ENCODE measurements at regions not wholly inside any gene's neighbourhood (a gene's known extent, or its start where the extent isn't known, plus 50 kb on each side); places are given as distances from the start of the nearest gene placed in this dataset.
"Not testable (repeated sequence)": the region's sequence is repeated elsewhere in the genome, so short reads cannot be mapped to it uniquely, and the experiment has no call there.

GRCh38 chr21:7933923-7934322 lies 2587.5 kb upstream of the TPTE start:
- no peaks in the 10 kb centered on the region for H3K36me3 ChIP-seq (replicated peaks in 1 of 2; ENCODE audit: insufficient read depth in 1 of 2, low read depth in 2 of 2)
- H3K4me3 ChIP-seq: no peak overlapping the region
- no peaks in the 10 kb centered on the region for H3K4me1 ChIP-seq
- H3K27ac ChIP-seq: no peak overlapping the region
- H3K27me3 ChIP-seq: no peaks in the 10 kb centered on the region
- no peak for ATAC-seq
- WGBS, 2 donors: 58 to 60% methylated on average over 15 of the region's 15 CpGs
- DNase-seq: no peak
- intact Hi-C loops (cut with DNase I): no loop called here
- peaks cover 0 to 74% (median 0%) of the 10 kb centered on the region in 3 donors for H3K9me3 ChIP-seq
- TF ChIP-seq CTCF (IDR thresholded peaks at IDR 0.05) (no peak), POLR2A (IDR thresholded peaks at IDR 0.05) (no peak)

- peaks cover 0 to 77% (median 0%) of the 10 kb centered on the region in 3 donors for H3K9me3 ChIP-seq
- H3K4me3 ChIP-seq; H3K36me3 ChIP-seq (replicated peaks in 1 of 2; ENCODE audit: insufficient read depth in 1 of 2, low read depth in 2 of 2); H3K27me3 ChIP-seq; H3K27ac ChIP-seq; DNase-seq; intact Hi-C loops (cut with DNase I); H3K4me1 ChIP-seq; ATAC-seq: not testable (repeated sequence)
- WGBS, 2 donors: 63 to 66% methylated on average over 13 of the region's 13 CpGs
These were observed 2584.1 kb upstream of the TPTE start for GRCh38 chr21:7937297-7937696.

- 51 to 63% methylated on average over 9 of the region's 9 CpGs for WGBS, 2 donors
- intact Hi-C loops (cut with DNase I): not testable (repeated sequence)
These were observed 2583.2 kb upstream of the TPTE start for GRCh38 chr21:7938223-7938622.

GRCh38 chr21:7941432-7941831 lies 2580.0 kb upstream of the TPTE start:
- H3K4me3 ChIP-seq; H3K27ac ChIP-seq; intact Hi-C loops (cut with DNase I); H3K4me1 ChIP-seq; DNase-seq; H3K36me3 ChIP-seq (replicated peaks in 1 of 2; ENCODE audit: insufficient read depth in 1 of 2, low read depth in 2 of 2); H3K27me3 ChIP-seq; ATAC-seq: not testable (repeated sequence)
- WGBS, 2 donors: 64 to 69% methylated on average over 12 of the region's 12 CpGs
- peaks cover 0 to 76% (median 3%) of the 10 kb centered on the region in 3 donors for H3K9me3 ChIP-seq

More at GRCh38 chr21:7938223-7938622, 2583.2 kb upstream of the TPTE start:
- not testable (repeated sequence) for H3K27me3 ChIP-seq; ATAC-seq; DNase-seq; H3K4me3 ChIP-seq; H3K36me3 ChIP-seq (replicated peaks in 1 of 2; ENCODE audit: insufficient read depth in 1 of 2, low read depth in 2 of 2); H3K4me1 ChIP-seq; H3K27ac ChIP-seq
- peaks cover 0 to 77% (median 0%) of the 10 kb centered on the region in 3 donors for H3K9me3 ChIP-seq

GRCh38 chr21:7942219-7942618 lies 2579.2 kb upstream of the TPTE start:
- DNase-seq; H3K36me3 ChIP-seq (replicated peaks in 1 of 2; ENCODE audit: insufficient read depth in 1 of 2, low read depth in 2 of 2); H3K4me3 ChIP-seq; H3K27me3 ChIP-seq; H3K4me1 ChIP-seq; H3K27ac ChIP-seq; ATAC-seq; intact Hi-C loops (cut with DNase I): not testable (repeated sequence)
- H3K9me3 ChIP-seq: peaks cover 0 to 80% (median 3%) of the 10 kb centered on the region in 3 donors
- 59 to 64% methylated on average over 15 of the region's 15 CpGs for WGBS, 2 donors

GRCh38 chr21:7943534-7943933 lies 2577.8 kb upstream of the TPTE start:
- intact Hi-C loops (cut with DNase I); H3K4me3 ChIP-seq; ATAC-seq; DNase-seq; H3K36me3 ChIP-seq (replicated peaks in 1 of 2; ENCODE audit: insufficient read depth in 1 of 2, low read depth in 2 of 2); H3K27ac ChIP-seq; H3K27me3 ChIP-seq; H3K4me1 ChIP-seq: not testable (repeated sequence)
- H3K9me3 ChIP-seq: peaks cover 0 to 86% (median 6%) of the 10 kb centered on the region in 3 donors
- WGBS, 2 donors: 52 to 58% methylated on average over 8 of the region's 8 CpGs

- no peak for TF ChIP-seq CTCF (IDR thresholded peaks at IDR 0.05)
- TF ChIP-seq POLR2A (IDR thresholded peaks at IDR 0.05): no peak
- H3K36me3 ChIP-seq (replicated peaks in 1 of 2; ENCODE audit: insufficient read depth in 1 of 2, low read depth in 2 of 2): no peaks in the 10 kb centered on the region
- intact Hi-C loops (cut with DNase I): no loop called here
- 31 to 35% methylated on average over 4 of the region's 4 CpGs for WGBS, 2 donors
- DNase-seq (no peak), ATAC-seq (no peak)
- peaks cover 0 to 84% (median 13%) of the 10 kb centered on the region in 3 donors for H3K9me3 ChIP-seq
- H3K4me3 ChIP-seq: no peak overlapping the region
- no peaks in the 10 kb centered on the region for H3K4me1 ChIP-seq
- H3K27ac ChIP-seq: no peak overlapping the region
- no peaks in the 10 kb centered on the region for H3K27me3 ChIP-seq
These were observed 2574.0 kb upstream of the TPTE start for GRCh38 chr21:7947422-7947821.

- H3K27me3 ChIP-seq; ATAC-seq; H3K4me1 ChIP-seq; intact Hi-C loops (cut with DNase I); H3K4me3 ChIP-seq; DNase-seq; H3K27ac ChIP-seq; H3K36me3 ChIP-seq (replicated peaks in 1 of 2; ENCODE audit: insufficient read depth in 1 of 2, low read depth in 2 of 2): not testable (repeated sequence)
- 51 to 58% methylated on average over 7 of the region's 7 CpGs for WGBS, 2 donors
- peaks cover 0 to 84% (median 12%) of the 10 kb centered on the region in 3 donors for H3K9me3 ChIP-seq
These were observed 2572.7 kb upstream of the TPTE start for GRCh38 chr21:7948727-7949126.

GRCh38 chr21:7949882-7950281 lies 2571.5 kb upstream of the TPTE start:
- intact Hi-C loops (cut with DNase I); H3K4me1 ChIP-seq; H3K27ac ChIP-seq; DNase-seq; H3K4me3 ChIP-seq; ATAC-seq; H3K36me3 ChIP-seq (replicated peaks in 1 of 2; ENCODE audit: insufficient read depth in 1 of 2, low read depth in 2 of 2); H3K27me3 ChIP-seq: not testable (repeated sequence)
- 28 to 32% methylated on average over 6 of the region's 6 CpGs for WGBS, 2 donors
- peaks cover 0 to 81% (median 12%) of the 10 kb centered on the region in 3 donors for H3K9me3 ChIP-seq
